GM13976 (cell line): ENCODE measurements at regions not wholly inside any gene's neighbourhood (a gene's known extent, or its start where the extent isn't known, plus 50 kb on each side); places are given as distances from the start of the nearest gene placed in this dataset.

Source experiments
- DNase-seq: peaks from one replicate; pipeline ENCODE4 v3.0.0; 2012; ENCODE audit warnings: low spot score
- CTCF ChIP-seq: IDR thresholded peaks from 2 replicates; pipeline ENCODE4 v1.5.1; 2012; ENCODE audit warnings: borderline replicate concordance, mild to moderate bottlenecking; ENCODE audit not compliant: insufficient read depth; ENCODE audit errors: extremely low read depth, missing control alignments, control extremely low read depth
- in situ Hi-C: fragments of 300-500 bp; cut with MboI; formaldehyde crosslinking; loops from one replicate; pipeline ENCODE4 v1.12.0; 2022; ENCODE audit warnings: low sequenced_read_pairs, mixed read lengths, inconsistent platforms; ENCODE audit not compliant: unreplicated experiment

- DNase-seq, result no peak
- TF ChIP-seq CTCF, result no peak
- in situ Hi-C loops, result no loop called here
Observed at GRCh38 chr2:39875914-39876267, 96.8 kb upstream of the THUMPD2 start.

- TF ChIP-seq CTCF, result no peak
- in situ Hi-C loops, result no loop called here
Observed at GRCh38 chr2:39875182-39875913, 96.3 kb upstream of the THUMPD2 start.

GRCh38 chr2:39874236-39874635 lies 95.2 kb upstream of the THUMPD2 start:
- in situ Hi-C loops, result no loop called here
- TF ChIP-seq CTCF, result no peak
- no peak for DNase-seq

More at GRCh38 chr2:39875182-39875913, 96.3 kb upstream of the THUMPD2 start:
- no peak for DNase-seq

- no peak for TF ChIP-seq CTCF
- DNase-seq, result no peak
- in situ Hi-C loops, result no loop called here
Observed at GRCh38 chr2:39873586-39873985, 94.5 kb upstream of the THUMPD2 start.

GRCh38 chr2:39872748-39873147 lies 93.7 kb upstream of the THUMPD2 start:
- TF ChIP-seq CTCF, result no peak
- no peak for DNase-seq
- in situ Hi-C loops, result no loop called here

- no peak for TF ChIP-seq CTCF
- DNase-seq, result no peak
- in situ Hi-C loops, result no loop called here
Observed at GRCh38 chr2:39871291-39871761, 92.3 kb upstream of the THUMPD2 start.
